G401 (cell line): ENCODE measurements at regions not wholly inside any gene's neighbourhood (a gene's known extent, or its start where the extent isn't known, plus 50 kb on each side); places are given as distances from the start of the nearest gene placed in this dataset.
"Not testable (repeated sequence)": the region's sequence is repeated elsewhere in the genome, so short reads cannot be mapped to it uniquely, and the experiment has no call there.

Source experiments
- DNase-seq: peaks from one replicate; pipeline ENCODE4 v3.0.0-alpha.2; 2015; ENCODE audit warnings: low spot score
- in situ Hi-C: cut with HindIII; loops from 2 replicates; pipeline ENCODE4 v1.10.0; 2016; ENCODE audit warnings: low sequenced_read_pairs, mixed read lengths

- no peak for DNase-seq
- in situ Hi-C loops = no loop called here
Observed at GRCh38 chr19:31518216-31519020, 169.2 kb upstream of the TSHZ3 start.

- in situ Hi-C loops = no loop called here
Observed at GRCh38 chr19:31519256-31519655, 170.0 kb upstream of the TSHZ3 start.

GRCh38 chr19:31519908-31520307 lies 170.7 kb upstream of the TSHZ3 start:
- DNase-seq = no peak
- in situ Hi-C loops = no loop called here

More at GRCh38 chr19:31519256-31519655, 170.0 kb upstream of the TSHZ3 start:
- no peak for DNase-seq

GRCh38 chr19:31520633-31521032 lies 171.4 kb upstream of the TSHZ3 start:
- in situ Hi-C loops = no loop called here
- DNase-seq = no peak

GRCh38 chr19:31525610-31526147 lies 176.4 kb upstream of the TSHZ3 start:
- in situ Hi-C loops = no loop called here
- DNase-seq = no peak

- in situ Hi-C loops = no loop called here
- no peak for DNase-seq
Observed at GRCh38 chr19:31527443-31527842, 178.2 kb upstream of the TSHZ3 start.

GRCh38 chr19:31528261-31528660 lies 179.0 kb upstream of the TSHZ3 start:
- DNase-seq = no peak
- in situ Hi-C loops = no loop called here

GRCh38 chr19:31529121-31529520 lies 179.9 kb upstream of the TSHZ3 start:
- in situ Hi-C loops = no loop called here
- DNase-seq = no peak

- in situ Hi-C loops = no loop called here
- no peak for DNase-seq
Observed at GRCh38 chr19:31530781-31531180, 181.5 kb upstream of the TSHZ3 start.

- no peak for DNase-seq
Observed at GRCh38 chr19:31531326-31531725, 182.1 kb upstream of the TSHZ3 start.

GRCh38 chr19:31532034-31532433 lies 182.8 kb upstream of the TSHZ3 start:
- DNase-seq = no peak
- in situ Hi-C loops = no loop called here

More at GRCh38 chr19:31531326-31531725, 182.1 kb upstream of the TSHZ3 start:
- in situ Hi-C loops = no loop called here

GRCh38 chr19:31533114-31533513 lies 183.9 kb upstream of the TSHZ3 start:
- in situ Hi-C loops = no loop called here
- DNase-seq = no peak

- DNase-seq = no peak
- in situ Hi-C loops = no loop called here
Observed at GRCh38 chr19:31534231-31534630, 185.0 kb upstream of the TSHZ3 start.

GRCh38 chr19:31534786-31535657 lies 185.8 kb upstream of the TSHZ3 start:
- no peak for DNase-seq
- in situ Hi-C loops = no loop called here

GRCh38 chr19:31535691-31536460 lies 186.6 kb upstream of the TSHZ3 start:
- in situ Hi-C loops = no loop called here
- DNase-seq = no peak

GRCh38 chr19:31537136-31537535 lies 187.9 kb upstream of the TSHZ3 start:
- no peak for DNase-seq
- in situ Hi-C loops = no loop called here

- DNase-seq, in situ Hi-C loops: not testable (repeated sequence)
Observed at GRCh38 chr19:31537902-31538301, 188.7 kb upstream of the TSHZ3 start.

GRCh38 chr19:31538879-31539278 lies 189.6 kb upstream of the TSHZ3 start:
- DNase-seq = no peak
- in situ Hi-C loops = no loop called here

- DNase-seq = no peak
- in situ Hi-C loops = no loop called here
Observed at GRCh38 chr19:31539386-31539785, 190.2 kb upstream of the TSHZ3 start.
